ENCODE measurements at regions not wholly inside any gene's neighbourhood (a gene's known extent, or its start where the extent isn't known, plus 50 kb on each side); places are given as distances from the start of the nearest gene placed in this dataset.

- TF ChIP-seq YY1 (tag by site-specific recombination; IDR thresholded peaks at IDR 0.05) (no peak), PATZ1 (tag by site-specific recombination; IDR thresholded peaks at IDR 0.05) (no peak), TRIM28 (IDR thresholded peaks at IDR 0.05; ENCODE audit: borderline replicate concordance, low read length) (no peak), ZNF776 (tag by site-specific recombination; IDR thresholded peaks at IDR 0.05; ENCODE audit: borderline replicate concordance) (no peak), CTCF (tag by site-specific recombination; IDR thresholded peaks at IDR 0.05) (no peak), PRDM6 (tag by site-specific recombination; IDR thresholded peaks at IDR 0.05) (no peak), PRDM2 (tag by site-specific recombination; IDR thresholded peaks at IDR 0.05; ENCODE audit: borderline replicate concordance) (no peak), ZBTB1 (tag by site-specific recombination; IDR thresholded peaks at IDR 0.05) (no peak), ELK4 (IDR thresholded peaks at IDR 0.05; ENCODE audit: borderline replicate concordance, low read depth, low read length) (no peak)
These were observed 340.4 kb upstream of the RGMB start for GRCh38 chr5:98433022-98433421.
